ENCODE measurements at regions not wholly inside any gene's neighbourhood (a gene's known extent, or its start where the extent isn't known, plus 50 kb on each side); places are given as distances from the start of the nearest gene placed in this dataset.

- TF ChIP-seq, protein P1, sequence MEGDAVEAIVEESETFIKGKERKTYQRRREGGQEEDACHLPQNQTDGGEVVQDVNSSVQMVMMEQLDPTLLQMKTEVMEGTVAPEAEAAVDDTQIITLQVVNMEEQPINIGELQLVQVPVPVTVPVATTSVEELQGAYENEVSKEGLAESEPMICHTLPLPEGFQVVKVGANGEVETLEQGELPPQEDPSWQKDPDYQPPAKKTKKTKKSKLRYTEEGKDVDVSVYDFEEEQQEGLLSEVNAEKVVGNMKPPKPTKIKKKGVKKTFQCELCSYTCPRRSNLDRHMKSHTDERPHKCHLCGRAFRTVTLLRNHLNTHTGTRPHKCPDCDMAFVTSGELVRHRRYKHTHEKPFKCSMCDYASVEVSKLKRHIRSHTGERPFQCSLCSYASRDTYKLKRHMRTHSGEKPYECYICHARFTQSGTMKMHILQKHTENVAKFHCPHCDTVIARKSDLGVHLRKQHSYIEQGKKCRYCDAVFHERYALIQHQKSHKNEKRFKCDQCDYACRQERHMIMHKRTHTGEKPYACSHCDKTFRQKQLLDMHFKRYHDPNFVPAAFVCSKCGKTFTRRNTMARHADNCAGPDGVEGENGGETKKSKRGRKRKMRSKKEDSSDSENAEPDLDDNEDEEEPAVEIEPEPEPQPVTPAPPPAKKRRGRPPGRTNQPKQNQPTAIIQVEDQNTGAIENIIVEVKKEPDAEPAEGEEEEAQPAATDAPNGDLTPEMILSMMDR (IDR thresholded peaks at IDR 0.05): no peak
- TF ChIP-seq TEAD4 (IDR thresholded peaks at IDR 0.05; ENCODE audit: borderline replicate concordance, insufficient read depth): no peak
- TF ChIP-seq FOSL2 (IDR thresholded peaks at IDR 0.05; ENCODE audit: borderline replicate concordance, low read depth): no peak
- no peak for TF ChIP-seq REST (IDR thresholded peaks at IDR 0.05; ENCODE audit: low read depth, low read length)
Observed at GRCh38 chr3:23073724-23074305, 129.3 kb upstream of the UBE2E2 start (continued).

GRCh38 chr3:23075496-23075895, 127.6 kb upstream of the UBE2E2 start:
- H3K4me1 ChIP-seq (ENCODE audit: control insufficient read depth in 1 of 2, insufficient read depth in 2 of 2, low read depth in 1 of 2, low read length in 1 of 2): no peaks in the 10 kb centered on the region; a peak in 1 of 4 replicates
- H2AFZ ChIP-seq (ENCODE audit: low read depth): no peak overlapping the region
- H4K20me1 ChIP-seq (ENCODE audit: insufficient read depth): no peaks in the 10 kb centered on the region
- no peak overlapping the region for H3K9ac ChIP-seq
- ChIA-PET CTCF (no interaction called here), POLR2A (no interaction called here)
- H3K4me2 ChIP-seq: no peak overlapping the region
- H3K79me2 ChIP-seq (ENCODE audit: insufficient read depth): no peaks in the 10 kb centered on the region
- H3K27me3 ChIP-seq (ENCODE audit: insufficient read depth): no peaks in the 10 kb centered on the region
- no peaks in the 10 kb centered on the region for H3F3A ChIP-seq (replicated peaks; ENCODE audit: insufficient read depth)
- no peaks in the 10 kb centered on the region for H3K9me3 ChIP-seq
- no peak for DNase-seq
- 73% methylated on average over 2 of the region's 2 CpGs for WGBS (ENCODE audit: low lambda C conversion rate)
- H3K27ac ChIP-seq (ENCODE audit: low read depth in 2 of 2, low read length in 1 of 2): no peak overlapping the region
- H3K4me3 ChIP-seq (ENCODE audit: low read depth in 2 of 2, low read length in 1 of 2): no peak overlapping the region
- no peaks in the 10 kb centered on the region for H3K36me3 ChIP-seq (replicated peaks in 1 of 2; ENCODE audit: control insufficient read depth in 1 of 2, insufficient read depth in 2 of 2, low read length in 1 of 2)
- no peaks in the 10 kb centered on the region for H3K9me2 ChIP-seq
- TF ChIP-seq FOXJ3 (CRISPR knock-in tag; IDR thresholded peaks at IDR 0.05): no peak
- no peak for TF ChIP-seq GATA2 (CRISPR knock-in tag; IDR thresholded peaks at IDR 0.05)
- TF ChIP-seq TEAD4 (IDR thresholded peaks at IDR 0.05; ENCODE audit: borderline replicate concordance, insufficient read depth): no peak
- TF ChIP-seq RFX5 (IDR thresholded peaks at IDR 0.05; ENCODE audit: low read length): no peak
- TF ChIP-seq RXRA (IDR thresholded peaks at IDR 0.05; ENCODE audit: borderline replicate concordance, low read depth): no peak
- no peak for TF ChIP-seq RCOR1 (IDR thresholded peaks at IDR 0.05; ENCODE audit: low read length)
- TF ChIP-seq, protein P2, sequence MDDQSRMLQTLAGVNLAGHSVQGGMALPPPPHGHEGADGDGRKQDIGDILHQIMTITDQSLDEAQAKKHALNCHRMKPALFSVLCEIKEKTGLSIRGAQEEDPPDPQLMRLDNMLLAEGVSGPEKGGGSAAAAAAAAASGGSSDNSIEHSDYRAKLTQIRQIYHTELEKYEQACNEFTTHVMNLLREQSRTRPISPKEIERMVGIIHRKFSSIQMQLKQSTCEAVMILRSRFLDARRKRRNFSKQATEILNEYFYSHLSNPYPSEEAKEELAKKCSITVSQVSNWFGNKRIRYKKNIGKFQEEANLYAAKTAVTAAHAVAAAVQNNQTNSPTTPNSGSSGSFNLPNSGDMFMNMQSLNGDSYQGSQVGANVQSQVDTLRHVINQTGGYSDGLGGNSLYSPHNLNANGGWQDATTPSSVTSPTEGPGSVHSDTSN (IDR thresholded peaks at IDR 0.05): no peak
- TF ChIP-seq, protein P1 (IDR thresholded peaks at IDR 0.05): no peak
- TF ChIP-seq, protein P3, sequence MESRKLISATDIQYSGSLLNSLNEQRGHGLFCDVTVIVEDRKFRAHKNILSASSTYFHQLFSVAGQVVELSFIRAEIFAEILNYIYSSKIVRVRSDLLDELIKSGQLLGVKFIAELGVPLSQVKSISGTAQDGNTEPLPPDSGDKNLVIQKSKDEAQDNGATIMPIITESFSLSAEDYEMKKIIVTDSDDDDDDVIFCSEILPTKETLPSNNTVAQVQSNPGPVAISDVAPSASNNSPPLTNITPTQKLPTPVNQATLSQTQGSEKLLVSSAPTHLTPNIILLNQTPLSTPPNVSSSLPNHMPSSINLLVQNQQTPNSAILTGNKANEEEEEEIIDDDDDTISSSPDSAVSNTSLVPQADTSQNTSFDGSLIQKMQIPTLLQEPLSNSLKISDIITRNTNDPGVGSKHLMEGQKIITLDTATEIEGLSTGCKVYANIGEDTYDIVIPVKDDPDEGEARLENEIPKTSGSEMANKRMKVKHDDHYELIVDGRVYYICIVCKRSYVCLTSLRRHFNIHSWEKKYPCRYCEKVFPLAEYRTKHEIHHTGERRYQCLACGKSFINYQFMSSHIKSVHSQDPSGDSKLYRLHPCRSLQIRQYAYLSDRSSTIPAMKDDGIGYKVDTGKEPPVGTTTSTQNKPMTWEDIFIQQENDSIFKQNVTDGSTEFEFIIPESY (IDR thresholded peaks at IDR 0.05; ENCODE audit: borderline replicate concordance, low read depth): no peak
- no peak for TF ChIP-seq ELF1 (IDR thresholded peaks at IDR 0.05)
- TF ChIP-seq CHD2 (IDR thresholded peaks at IDR 0.05; ENCODE audit: low read length, partially characterized antibody): no peak
- no peak for TF ChIP-seq RAD21 (IDR thresholded peaks at IDR 0.05; ENCODE audit: low read length)
- no peak for TF ChIP-seq EP300 (IDR thresholded peaks at IDR 0.05; ENCODE audit: borderline replicate concordance in 1 of 2, low read depth in 1 of 2, low read length in 1 of 2)
- TF ChIP-seq USF2 (IDR thresholded peaks at IDR 0.05; ENCODE audit: borderline replicate concordance, low read depth, low read length): no peak
- TF ChIP-seq, protein P4, sequence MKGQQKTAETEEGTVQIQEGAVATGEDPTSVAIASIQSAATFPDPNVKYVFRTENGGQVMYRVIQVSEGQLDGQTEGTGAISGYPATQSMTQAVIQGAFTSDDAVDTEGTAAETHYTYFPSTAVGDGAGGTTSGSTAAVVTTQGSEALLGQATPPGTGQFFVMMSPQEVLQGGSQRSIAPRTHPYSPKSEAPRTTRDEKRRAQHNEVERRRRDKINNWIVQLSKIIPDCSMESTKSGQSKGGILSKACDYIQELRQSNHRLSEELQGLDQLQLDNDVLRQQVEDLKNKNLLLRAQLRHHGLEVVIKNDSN (IDR thresholded peaks at IDR 0.05; ENCODE audit: borderline replicate concordance, low read depth): no peak
- no peak for TF ChIP-seq NRF1 (IDR thresholded peaks at IDR 0.05; ENCODE audit: low read depth, low read length)

All from SK-N-SH (cell line).